ENCODE measurements at regions not wholly inside any gene's neighbourhood (a gene's known extent, or its start where the extent isn't known, plus 50 kb on each side); places are given as distances from the start of the nearest gene placed in this dataset.
"Not testable (repeated sequence)": the region's sequence is repeated elsewhere in the genome, so short reads cannot be mapped to it uniquely, and the experiment has no call there.

- in situ Hi-C loops (cut with HindIII; ENCODE audit: low pct_unique_long_range_greater_than_20kb, low sequenced_read_pairs); DNase-seq (ENCODE audit: low read depth): not testable (repeated sequence)
Measured at GRCh38 chr2:87500951-87501350, 246.9 kb upstream of the PLGLB2 start.

DNA sequence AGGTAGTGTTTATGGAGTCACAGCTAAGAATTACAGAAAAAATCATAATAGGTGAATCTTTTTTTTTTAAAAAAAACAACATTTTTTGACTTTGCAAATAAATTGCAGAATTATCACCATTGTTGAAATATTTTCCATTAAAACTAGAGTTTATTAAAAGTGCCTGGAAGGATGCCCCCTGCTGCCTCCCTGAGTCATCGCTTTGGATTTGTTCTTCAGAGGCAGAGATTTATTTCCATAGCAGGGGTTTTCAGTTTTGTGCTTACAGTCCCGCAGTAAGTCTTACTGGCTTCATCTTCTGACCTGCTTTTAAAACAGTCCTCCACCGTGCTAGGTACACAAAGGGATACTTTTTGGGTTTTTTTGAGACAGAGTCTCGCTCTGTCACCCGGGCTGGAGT is 244.9 kb upstream of the PLGLB2 start:
- in situ Hi-C loops (cut with HindIII; ENCODE audit: low pct_unique_long_range_greater_than_20kb, low sequenced_read_pairs), result not testable (repeated sequence)

GRCh38 chr2:87505239-87505638 is 242.6 kb upstream of the PLGLB2 start:
- in situ Hi-C loops (cut with HindIII; ENCODE audit: low pct_unique_long_range_greater_than_20kb, low sequenced_read_pairs); DNase-seq (ENCODE audit: low read depth): not testable (repeated sequence)

More for the DNA sequence above, 244.9 kb upstream of the PLGLB2 start:
- DNase-seq (ENCODE audit: low read depth), result not testable (repeated sequence)

DNA sequence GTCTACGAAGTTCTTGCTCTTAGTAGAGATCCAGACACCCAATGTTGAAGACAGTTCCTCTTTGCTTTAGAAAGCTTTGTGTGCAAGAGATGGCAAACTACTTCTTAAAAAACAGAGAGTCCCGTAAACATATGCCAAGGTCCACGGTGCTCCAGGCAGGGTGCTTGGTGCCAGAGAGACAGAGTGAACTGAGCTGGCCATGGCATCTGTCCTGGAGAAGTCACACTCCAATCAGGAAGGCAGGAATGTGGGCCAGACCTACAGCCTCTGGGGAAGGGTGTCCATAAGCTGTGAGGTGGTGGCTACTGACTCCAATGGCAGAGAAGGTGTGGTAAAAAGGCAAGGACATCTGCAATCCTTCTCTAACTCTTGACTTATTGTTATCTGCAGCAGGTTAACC is 242.0 kb upstream of the PLGLB2 start:
- DNase-seq (ENCODE audit: low read depth); in situ Hi-C loops (cut with HindIII; ENCODE audit: low pct_unique_long_range_greater_than_20kb, low sequenced_read_pairs): not testable (repeated sequence)

GRCh38 chr2:87507378-87508348 is 240.2 kb upstream of the PLGLB2 start:
- in situ Hi-C loops (cut with HindIII; ENCODE audit: low pct_unique_long_range_greater_than_20kb, low sequenced_read_pairs); DNase-seq (ENCODE audit: low read depth): not testable (repeated sequence)

GRCh38 chr2:87511195-87511778 is 236.6 kb upstream of the PLGLB2 start:
- in situ Hi-C loops (cut with HindIII; ENCODE audit: low pct_unique_long_range_greater_than_20kb, low sequenced_read_pairs), result not testable (repeated sequence)

DNA sequence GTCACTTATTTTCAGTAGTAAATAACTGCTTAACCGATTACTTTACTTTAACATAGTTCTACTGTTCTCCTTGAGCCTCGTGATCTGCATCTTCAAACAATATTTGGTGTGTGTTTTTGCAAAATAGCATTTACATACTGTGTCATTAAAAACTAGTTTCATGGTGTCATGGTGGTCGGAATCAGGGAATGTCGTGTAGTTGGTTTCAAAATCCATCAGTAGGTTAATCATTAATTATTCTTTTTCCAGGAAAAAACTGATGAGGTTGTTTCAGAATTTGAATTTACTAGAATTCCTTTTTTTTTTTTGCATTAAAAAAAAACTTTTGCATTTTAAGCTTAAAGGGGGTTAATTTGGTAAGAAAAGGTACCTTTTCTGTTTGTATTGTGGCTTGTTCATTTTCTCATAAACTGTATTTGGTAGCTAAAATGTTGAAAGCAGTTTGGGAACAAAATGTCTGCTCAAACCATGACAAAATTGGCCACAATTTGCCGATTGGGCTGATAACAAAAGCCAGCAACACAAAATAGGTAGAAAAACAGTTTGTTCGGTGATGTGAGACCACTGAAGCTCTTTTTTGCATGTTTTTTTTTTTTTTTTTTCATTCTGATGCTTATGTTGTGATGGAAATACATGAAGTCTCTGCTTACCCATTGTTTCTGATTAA is 234.9 kb upstream of the PLGLB2 start:
- DNase-seq (ENCODE audit: low read depth); in situ Hi-C loops (cut with HindIII; ENCODE audit: low pct_unique_long_range_greater_than_20kb, low sequenced_read_pairs): not testable (repeated sequence)

More at GRCh38 chr2:87511195-87511778, 236.6 kb upstream of the PLGLB2 start:
- not testable (repeated sequence) for DNase-seq (ENCODE audit: low read depth)

DNA sequence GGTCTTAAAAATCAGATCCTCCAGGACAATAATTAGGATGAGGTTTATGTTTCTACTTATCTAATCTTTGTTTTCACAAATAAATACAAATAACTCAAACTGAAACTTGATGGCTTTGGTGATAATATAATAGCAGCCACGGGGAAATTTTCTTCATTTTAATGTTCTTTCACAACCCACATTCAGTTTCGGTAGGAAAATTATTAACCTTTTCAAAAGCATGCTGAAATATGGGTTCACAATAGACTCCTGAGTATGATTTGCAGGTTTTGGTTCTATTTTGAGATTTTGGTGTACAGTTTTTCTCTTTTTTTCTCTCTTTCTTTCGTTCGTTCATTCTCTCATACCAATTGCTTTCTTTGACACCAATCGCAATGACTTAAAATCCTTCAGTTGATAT is 233.9 kb upstream of the PLGLB2 start:
- in situ Hi-C loops (cut with HindIII; ENCODE audit: low pct_unique_long_range_greater_than_20kb, low sequenced_read_pairs); DNase-seq (ENCODE audit: low read depth): not testable (repeated sequence)

DNA sequence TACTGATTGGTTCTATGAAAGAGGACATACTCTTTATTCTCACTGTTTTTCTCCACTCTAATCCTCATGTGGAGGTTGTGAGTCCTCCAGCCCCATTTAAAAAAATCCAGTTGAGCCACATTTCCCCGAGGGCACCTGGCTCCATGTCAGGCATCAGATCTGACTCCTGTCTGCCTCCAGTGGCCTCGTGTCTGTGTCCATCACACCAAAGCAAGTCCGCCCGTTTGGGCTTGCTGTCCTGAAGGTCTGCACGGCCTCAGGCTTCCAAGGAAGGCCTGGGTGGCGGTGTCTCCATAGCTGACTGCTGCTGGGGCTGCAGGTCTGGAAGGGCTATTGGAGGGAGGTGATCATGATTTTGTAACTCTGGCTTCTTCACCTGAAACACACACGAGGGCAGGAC is 233.4 kb upstream of the PLGLB2 start:
- in situ Hi-C loops (cut with HindIII; ENCODE audit: low pct_unique_long_range_greater_than_20kb, low sequenced_read_pairs); DNase-seq (ENCODE audit: low read depth): not testable (repeated sequence)

GRCh38 chr2:87515226-87515625 is 232.7 kb upstream of the PLGLB2 start:
- DNase-seq (ENCODE audit: low read depth), result not testable (repeated sequence)

DNA sequence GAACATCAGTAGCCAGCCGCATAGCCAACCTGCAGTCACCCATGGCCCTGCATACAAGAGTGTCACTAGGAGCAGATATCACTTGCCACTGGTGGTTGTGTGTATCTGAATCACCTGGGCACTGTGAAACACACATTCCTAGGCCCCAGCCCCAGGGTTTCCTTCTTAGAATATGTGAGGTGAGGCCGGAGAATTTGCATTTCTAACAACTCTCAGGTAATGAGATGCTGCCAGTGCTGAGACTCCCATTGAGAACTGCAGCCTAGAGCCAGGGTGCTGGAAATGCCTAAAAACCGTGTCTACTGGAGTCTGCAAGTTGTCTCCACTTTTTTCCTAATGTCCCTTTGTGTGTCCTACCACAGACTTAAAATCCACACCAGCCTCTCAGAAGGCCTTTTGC is 232.0 kb upstream of the PLGLB2 start:
- in situ Hi-C loops (cut with HindIII; ENCODE audit: low pct_unique_long_range_greater_than_20kb, low sequenced_read_pairs), result not testable (repeated sequence)

More at GRCh38 chr2:87515226-87515625, 232.7 kb upstream of the PLGLB2 start:
- in situ Hi-C loops (cut with HindIII; ENCODE audit: low pct_unique_long_range_greater_than_20kb, low sequenced_read_pairs), result not testable (repeated sequence)

GRCh38 chr2:87516369-87516967 is 231.4 kb upstream of the PLGLB2 start:
- in situ Hi-C loops (cut with HindIII; ENCODE audit: low pct_unique_long_range_greater_than_20kb, low sequenced_read_pairs); DNase-seq (ENCODE audit: low read depth): not testable (repeated sequence)

More for the DNA sequence above, 232.0 kb upstream of the PLGLB2 start:
- not testable (repeated sequence) for DNase-seq (ENCODE audit: low read depth)

DNA sequence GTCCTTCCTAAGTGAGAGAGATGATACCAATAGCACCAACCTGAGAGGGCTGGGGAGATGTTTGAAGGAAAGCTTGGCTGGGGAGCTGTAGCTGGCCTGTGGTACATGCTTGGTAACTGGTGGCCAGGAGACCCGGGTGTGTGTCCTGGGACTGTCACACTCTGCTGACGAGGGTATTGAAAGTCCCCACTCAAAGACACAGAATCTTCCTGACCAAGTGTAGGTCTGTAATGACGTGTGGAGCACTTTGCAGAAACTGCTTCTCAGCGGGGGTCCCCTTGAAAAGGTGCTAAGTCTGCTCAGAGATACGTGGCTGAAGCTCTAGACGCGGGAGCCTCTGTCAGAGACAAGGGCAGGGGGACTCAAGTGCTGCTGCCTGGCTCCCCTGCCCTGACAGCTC is 230.4 kb upstream of the PLGLB2 start:
- in situ Hi-C loops (cut with HindIII; ENCODE audit: low pct_unique_long_range_greater_than_20kb, low sequenced_read_pairs); DNase-seq (ENCODE audit: low read depth): not testable (repeated sequence)

- in situ Hi-C loops (cut with HindIII; ENCODE audit: low pct_unique_long_range_greater_than_20kb, low sequenced_read_pairs); DNase-seq (ENCODE audit: low read depth): not testable (repeated sequence)
Measured at GRCh38 chr2:87518066-87518465, 229.8 kb upstream of the PLGLB2 start.

GRCh38 chr2:87518547-87518946 is 229.3 kb upstream of the PLGLB2 start:
- in situ Hi-C loops (cut with HindIII; ENCODE audit: low pct_unique_long_range_greater_than_20kb, low sequenced_read_pairs); DNase-seq (ENCODE audit: low read depth): not testable (repeated sequence)

DNA sequence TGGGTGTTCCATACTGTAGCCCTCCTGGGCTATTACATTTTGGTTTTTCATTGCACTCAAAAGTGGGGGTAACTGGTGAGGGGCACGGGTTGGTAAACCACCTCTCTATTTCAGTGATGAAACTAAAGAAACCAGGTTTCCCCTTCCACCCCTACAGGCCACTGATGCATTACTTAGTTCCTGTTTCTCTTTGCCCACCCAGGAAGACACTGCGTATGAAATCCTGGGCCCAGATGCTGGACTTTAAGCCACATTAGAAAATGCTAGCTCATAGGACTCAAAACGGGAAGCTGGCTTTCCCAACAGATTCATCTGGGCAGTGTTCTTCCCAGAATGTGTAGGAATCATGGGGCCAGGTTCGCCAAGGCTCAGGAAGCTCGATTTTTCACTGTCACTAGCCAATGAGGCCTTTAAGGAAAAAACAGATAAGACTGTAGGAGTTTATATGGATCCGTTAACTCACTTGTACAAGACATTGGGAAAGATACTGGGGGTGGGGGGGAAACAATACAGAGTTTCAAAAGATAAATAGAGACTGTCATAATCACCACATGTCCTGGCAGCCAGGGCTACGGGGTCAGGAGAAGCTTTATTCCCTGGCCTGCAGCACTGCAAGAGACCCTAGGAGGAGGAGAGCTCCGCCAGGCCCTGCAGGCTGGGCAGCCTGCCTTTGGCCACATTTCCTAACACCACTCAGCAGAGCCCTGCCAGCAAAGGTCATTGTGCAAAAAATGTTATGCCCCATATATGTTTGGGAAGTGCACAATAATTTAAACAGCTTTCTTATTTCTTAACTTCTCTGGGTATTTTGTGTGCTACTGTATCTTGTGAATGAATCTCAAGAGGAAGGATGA is 228.5 kb upstream of the PLGLB2 start:
- in situ Hi-C loops (cut with HindIII; ENCODE audit: low pct_unique_long_range_greater_than_20kb, low sequenced_read_pairs); DNase-seq (ENCODE audit: low read depth): not testable (repeated sequence)

DNA sequence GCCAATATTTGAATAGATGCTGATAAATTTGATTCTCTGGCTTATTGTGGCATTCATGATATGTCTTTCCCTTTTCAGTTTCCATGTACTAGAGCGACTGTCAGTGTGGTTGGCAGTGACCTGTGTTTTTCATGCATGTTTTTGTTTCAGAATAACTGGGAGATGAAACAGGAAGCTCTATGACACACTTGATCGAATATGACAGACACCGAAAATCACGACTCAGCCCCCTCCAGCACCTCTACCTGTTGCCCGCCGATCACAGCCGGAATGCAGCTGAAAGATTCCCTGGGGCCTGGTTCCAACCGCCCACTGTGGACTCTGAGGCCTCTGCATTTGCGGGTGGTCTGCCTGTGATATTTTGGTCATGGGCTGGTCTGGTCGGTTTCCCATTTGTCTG is 226.8 kb upstream of the PLGLB2 start:
- in situ Hi-C loops (cut with HindIII; ENCODE audit: low pct_unique_long_range_greater_than_20kb, low sequenced_read_pairs), result not testable (repeated sequence)
- peak; percentile 1 for DNase-seq (ENCODE audit: low read depth)

Data from Caki2 (cell line).